Astrocyte (in vitro differentiated cells and primary cell): ENCODE measurements at regions not wholly inside any gene's neighbourhood (a gene's known extent, or its start where the extent isn't known, plus 50 kb on each side); places are given as distances from the start of the nearest gene placed in this dataset.

Source experiments
- EZH2 ChIP-seq: IDR thresholded peaks from 2 replicates; pipeline ENCODE4 v1.6.1; 2012; ENCODE audit warnings: mild to moderate bottlenecking, low read length, inconsistent platforms; ENCODE audit not compliant: insufficient read depth
- TF ChIP-seq, protein P1 (sequence below): IDR thresholded peaks from 2 replicates; pipeline ENCODE4 v1.5.1; 2011; ENCODE audit warnings: low read depth, mild to moderate bottlenecking, inconsistent platforms, low read length, moderate library complexity; ENCODE audit not compliant: insufficient read depth

DNA sequence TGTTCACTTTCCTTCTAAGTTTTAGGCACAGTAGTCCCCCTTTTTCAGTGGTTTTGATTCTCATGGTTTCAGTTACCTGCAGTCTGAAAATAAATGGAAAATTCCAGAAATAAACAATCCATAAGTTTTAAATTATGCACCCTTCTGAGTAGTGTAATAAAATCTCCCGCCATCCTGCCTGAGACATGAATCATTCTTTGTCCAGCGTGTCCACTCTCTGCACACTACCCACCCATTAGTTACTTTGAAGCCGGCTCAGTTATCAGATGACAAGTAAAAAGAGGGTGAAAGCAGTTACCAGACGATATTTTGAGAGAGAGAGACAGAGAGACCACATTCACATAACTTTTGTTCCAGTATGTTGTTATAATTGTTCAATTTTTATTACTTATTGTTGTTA lies 400.5 kb downstream of the TMX3 start:
- TF ChIP-seq EZH2: no peak
- TF ChIP-seq, protein P1, sequence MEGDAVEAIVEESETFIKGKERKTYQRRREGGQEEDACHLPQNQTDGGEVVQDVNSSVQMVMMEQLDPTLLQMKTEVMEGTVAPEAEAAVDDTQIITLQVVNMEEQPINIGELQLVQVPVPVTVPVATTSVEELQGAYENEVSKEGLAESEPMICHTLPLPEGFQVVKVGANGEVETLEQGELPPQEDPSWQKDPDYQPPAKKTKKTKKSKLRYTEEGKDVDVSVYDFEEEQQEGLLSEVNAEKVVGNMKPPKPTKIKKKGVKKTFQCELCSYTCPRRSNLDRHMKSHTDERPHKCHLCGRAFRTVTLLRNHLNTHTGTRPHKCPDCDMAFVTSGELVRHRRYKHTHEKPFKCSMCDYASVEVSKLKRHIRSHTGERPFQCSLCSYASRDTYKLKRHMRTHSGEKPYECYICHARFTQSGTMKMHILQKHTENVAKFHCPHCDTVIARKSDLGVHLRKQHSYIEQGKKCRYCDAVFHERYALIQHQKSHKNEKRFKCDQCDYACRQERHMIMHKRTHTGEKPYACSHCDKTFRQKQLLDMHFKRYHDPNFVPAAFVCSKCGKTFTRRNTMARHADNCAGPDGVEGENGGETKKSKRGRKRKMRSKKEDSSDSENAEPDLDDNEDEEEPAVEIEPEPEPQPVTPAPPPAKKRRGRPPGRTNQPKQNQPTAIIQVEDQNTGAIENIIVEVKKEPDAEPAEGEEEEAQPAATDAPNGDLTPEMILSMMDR: no peak
